Activated CD8-positive, alpha-beta memory T cell treated with anti-CD3 and anti-CD28 coated beads for 36 hours (primary cell): ENCODE measurements at regions not wholly inside any gene's neighbourhood (a gene's known extent, or its start where the extent isn't known, plus 50 kb on each side); places are given as distances from the start of the nearest gene placed in this dataset.

Source experiments
- CTCF ChIA-PET: fragments of 350-600 bp; sonication (Branson Sonifier 250); formaldehyde crosslinking; loops from one replicate; lab custom pipeline; 2021; ENCODE audit warnings: antibody characterized with exemption; lab: Charles Lee
- POLR2A ChIA-PET: fragments of 350-600 bp; sonication (Branson Sonifier 250); formaldehyde crosslinking; loops from one replicate; lab custom pipeline; 2021; ENCODE audit warnings: antibody characterized with exemption; lab: Charles Lee

- CTCF ChIA-PET, result no interaction called here
These were observed 602.8 kb downstream of the BRINP3 start for GRCh38 chr1:189874715-189875435.

GRCh38 chr1:189880135-189880534 lies 597.5 kb downstream of the BRINP3 start:
- ChIA-PET POLR2A (no interaction called here), CTCF (interaction anchor here (0.6 kb wide), 1 partner anchor 896 kb away, joined by 3 read pairs; no protein-coding TSS in a partner anchor)

More at GRCh38 chr1:189874715-189875435, 602.8 kb downstream of the BRINP3 start:
- POLR2A ChIA-PET, result no interaction called here

GRCh38 chr1:189899686-189900425 lies 577.8 kb downstream of the BRINP3 start:
- ChIA-PET CTCF (no interaction called here), POLR2A (no interaction called here)

GRCh38 chr1:189904509-189904908 lies 573.2 kb downstream of the BRINP3 start:
- POLR2A ChIA-PET, result no interaction called here
- CTCF ChIA-PET, result no interaction called here

GRCh38 chr1:189908113-189908512 lies 569.6 kb downstream of the BRINP3 start:
- POLR2A ChIA-PET, result no interaction called here
- CTCF ChIA-PET, result no interaction called here

GRCh38 chr1:189921613-189922012 lies 556.1 kb downstream of the BRINP3 start:
- POLR2A ChIA-PET, result no interaction called here
- CTCF ChIA-PET, result no interaction called here

DNA sequence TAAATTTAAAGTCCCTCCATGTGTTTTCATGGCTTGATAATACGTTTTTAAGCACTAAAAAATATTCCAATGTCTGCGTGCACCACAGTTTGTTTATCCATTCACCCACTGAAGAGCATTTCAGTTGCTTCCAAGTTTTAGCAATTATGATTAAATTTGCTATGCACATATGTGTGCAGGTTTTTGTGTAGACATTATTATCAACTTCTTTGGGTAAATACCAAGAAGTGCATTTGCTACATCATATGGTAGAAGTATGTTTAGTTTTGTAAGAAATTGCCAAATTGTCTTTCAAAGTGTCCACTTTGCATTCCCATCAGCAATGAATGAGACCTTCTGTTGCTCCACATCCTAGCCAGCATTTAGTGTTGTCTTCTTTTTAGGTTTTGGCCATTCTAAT lies 550.0 kb downstream of the BRINP3 start:
- ChIA-PET CTCF (no interaction called here), POLR2A (no interaction called here)

GRCh38 chr1:189929501-189930099 lies 548.1 kb downstream of the BRINP3 start:
- CTCF ChIA-PET, result no interaction called here
- POLR2A ChIA-PET, result no interaction called here

DNA sequence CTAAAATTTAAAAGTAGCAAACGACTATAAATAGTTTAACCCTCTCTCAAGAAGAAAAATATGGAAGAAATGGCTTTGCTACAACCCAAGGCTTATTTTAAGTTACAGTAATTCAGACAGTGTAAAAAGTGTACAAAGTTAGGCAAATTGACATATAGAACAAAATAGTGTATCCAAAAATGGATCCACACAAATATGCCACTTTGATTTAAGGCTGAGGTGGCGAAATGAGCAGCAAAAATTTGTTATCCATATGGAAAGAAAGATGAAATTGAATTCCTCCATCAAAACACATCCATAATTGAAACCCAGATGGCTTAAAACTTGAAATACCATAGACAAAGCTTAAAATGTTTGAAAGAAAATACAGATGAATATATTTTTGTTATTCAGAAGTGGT lies 540.8 kb downstream of the BRINP3 start:
- ChIA-PET CTCF (no interaction called here), POLR2A (no interaction called here)

DNA sequence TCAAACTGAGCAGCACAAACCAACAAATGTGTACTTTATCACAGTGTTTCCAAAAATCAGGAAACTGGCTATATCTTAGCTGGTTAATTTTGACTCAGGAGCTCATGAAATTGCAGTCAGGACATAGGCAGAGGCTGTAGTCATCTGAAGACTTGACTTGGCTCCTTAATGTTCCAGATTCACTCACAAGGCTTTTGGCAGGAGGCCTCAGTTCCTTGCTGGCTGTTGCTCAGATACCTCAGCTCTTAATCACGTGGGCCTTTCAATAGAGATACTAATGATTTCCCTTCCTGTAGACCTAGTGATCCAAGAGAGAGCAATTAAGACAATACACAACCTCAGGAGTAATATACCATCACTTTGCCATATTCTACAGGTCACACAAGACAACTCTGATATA lies 537.7 kb downstream of the BRINP3 start:
- ChIA-PET POLR2A (no interaction called here), CTCF (no interaction called here)

DNA sequence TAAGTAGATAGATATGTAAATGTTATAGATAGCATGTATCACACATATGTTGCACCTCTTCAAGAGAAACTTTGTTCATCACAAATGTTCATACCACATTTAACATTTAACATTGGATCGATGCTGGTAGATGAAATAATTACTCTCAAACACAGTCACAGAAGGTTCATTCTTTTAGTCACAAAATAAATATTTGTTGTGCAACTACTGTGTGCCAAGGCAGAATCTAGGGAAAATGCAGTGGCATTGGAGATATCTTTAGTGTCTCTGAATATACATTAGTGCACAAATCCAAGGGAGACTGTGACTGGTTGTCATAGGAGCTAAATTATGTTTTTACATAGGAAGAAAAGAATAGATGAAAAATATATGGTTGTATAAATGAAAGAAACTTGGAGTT lies 535.7 kb downstream of the BRINP3 start:
- ChIA-PET POLR2A (no interaction called here), CTCF (no interaction called here)

GRCh38 chr1:189958756-189959155 lies 518.9 kb downstream of the BRINP3 start:
- ChIA-PET CTCF (no interaction called here), POLR2A (no interaction called here)

DNA sequence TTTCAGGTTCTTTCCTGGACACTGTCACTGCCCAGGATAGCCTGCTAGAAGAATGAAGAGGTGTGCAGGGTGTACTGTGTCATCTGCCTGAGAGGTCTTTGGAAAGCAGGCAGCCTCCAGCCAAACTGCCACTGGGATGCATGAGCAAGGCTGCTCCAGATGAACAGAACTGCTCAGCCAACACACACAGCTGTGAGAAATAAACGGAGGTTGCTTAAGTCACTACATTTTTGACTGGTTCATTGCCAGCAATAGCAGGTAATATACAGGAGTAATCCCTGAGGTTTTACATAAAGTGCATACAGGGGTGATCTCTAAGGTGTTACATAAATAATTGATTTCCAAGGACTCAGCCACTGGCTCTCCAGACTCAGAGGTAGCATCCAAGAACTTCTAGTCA lies 516.9 kb downstream of the BRINP3 start:
- CTCF ChIA-PET, result no interaction called here

GRCh38 chr1:189962181-189962580 lies 515.5 kb downstream of the BRINP3 start:
- CTCF ChIA-PET, result no interaction called here
- POLR2A ChIA-PET, result no interaction called here

More for the DNA sequence above, 516.9 kb downstream of the BRINP3 start:
- POLR2A ChIA-PET, result no interaction called here

DNA sequence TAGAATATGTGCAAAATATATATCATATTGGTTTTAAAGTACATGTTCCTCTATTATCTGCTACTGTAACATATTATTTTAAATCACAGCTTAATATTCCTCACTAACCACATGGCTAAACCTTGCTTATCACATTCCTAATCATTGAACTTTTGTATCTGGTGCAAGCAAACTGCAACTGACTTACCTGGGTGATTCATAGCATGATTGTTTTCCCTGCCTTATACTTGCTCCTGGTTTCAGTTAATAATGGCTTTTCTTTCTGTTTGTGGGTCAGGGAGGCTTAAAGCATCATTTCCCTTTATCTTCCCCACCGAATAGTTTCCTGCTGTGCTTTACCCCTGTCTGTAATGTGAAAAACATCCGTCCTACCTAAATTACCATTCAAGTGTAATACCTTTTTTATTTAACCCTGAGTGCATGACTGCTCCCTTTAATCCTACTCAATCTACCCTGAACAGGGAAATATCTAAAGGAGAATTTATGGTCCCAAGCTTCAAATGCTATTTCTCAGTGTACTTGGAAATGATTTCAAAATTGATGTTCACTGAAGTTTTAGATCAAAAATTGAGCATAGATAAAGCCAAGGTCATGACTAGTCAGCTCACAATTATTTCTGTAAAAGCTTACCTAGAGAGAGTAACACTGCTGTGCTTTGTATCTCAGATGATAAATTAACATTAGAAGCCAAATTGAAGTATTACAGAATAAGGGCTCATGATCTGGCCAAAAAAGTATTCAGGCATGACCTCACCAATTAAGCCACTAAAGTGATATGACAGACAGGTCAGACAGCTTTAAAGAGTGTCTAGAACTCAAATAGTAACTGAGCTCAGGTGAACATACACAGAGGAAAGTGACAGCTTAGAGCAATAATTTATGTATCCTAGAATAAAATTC lies 507.1 kb downstream of the BRINP3 start:
- ChIA-PET POLR2A (no interaction called here), CTCF (no interaction called here)

DNA sequence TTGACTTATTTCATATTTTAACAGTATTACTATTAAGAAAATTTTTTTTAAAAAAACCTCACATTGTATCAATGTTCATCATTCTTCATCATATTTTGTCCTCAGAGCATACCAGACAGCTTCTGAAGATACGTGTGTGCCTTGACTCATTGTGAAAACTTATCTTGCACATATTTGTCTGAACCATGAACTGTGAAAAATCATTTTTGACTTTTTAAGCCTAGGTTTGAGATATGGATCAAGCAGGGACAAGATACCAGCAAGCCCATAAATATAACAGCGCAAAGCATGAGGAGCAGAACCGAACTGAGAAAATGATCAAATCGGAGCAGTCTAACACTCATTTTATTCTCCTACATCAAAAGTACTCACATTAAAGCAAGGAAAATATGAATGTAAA lies 506.0 kb downstream of the BRINP3 start:
- ChIA-PET POLR2A (no interaction called here), CTCF (no interaction called here)

DNA sequence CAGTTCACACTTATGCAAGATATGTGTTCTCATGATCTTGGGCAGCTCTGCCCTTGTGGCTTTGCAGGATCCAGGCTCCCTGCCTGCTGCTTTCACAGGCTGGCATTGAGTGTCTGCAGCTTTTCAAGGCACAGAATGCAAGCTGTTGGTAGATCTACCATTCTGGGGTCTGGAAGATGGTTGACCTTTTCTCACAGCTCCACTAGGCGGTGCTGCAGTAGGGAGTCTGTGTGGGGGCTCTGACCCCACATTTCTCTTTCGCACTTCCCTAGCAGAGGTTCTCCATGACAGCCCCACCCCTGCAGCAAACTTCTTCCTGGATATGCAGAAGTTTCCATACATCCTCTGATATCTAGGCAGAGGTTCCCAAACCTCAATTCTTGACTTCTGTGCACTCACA lies 500.5 kb downstream of the BRINP3 start:
- POLR2A ChIA-PET, result no interaction called here
- CTCF ChIA-PET, result no interaction called here

GRCh38 chr1:189983166-189983890 lies 494.3 kb downstream of the BRINP3 start:
- POLR2A ChIA-PET, result no interaction called here
- CTCF ChIA-PET, result no interaction called here

- ChIA-PET CTCF (no interaction called here), POLR2A (no interaction called here)
These were observed 491.1 kb downstream of the BRINP3 start for GRCh38 chr1:189986516-189986915.
